Spleen (tissue), 3 donors: ENCODE measurements at regions not wholly inside any gene's neighbourhood (a gene's known extent, or its start where the extent isn't known, plus 50 kb on each side); places are given as distances from the start of the nearest gene placed in this dataset.

ENCODE experiments used
- POLR2A ChIP-seq, 3 donors: fragments of 450-650 bp; IDR thresholded peaks; one replicate each; pipeline ENCODE4 v1.5.1; 2017; ENCODE audit warnings: antibody characterized with exemption in 3 of 3, mild to moderate bottlenecking in 1 of 3
- POLR2AphosphoS5 ChIP-seq, 3 donors: sonication (generic); formaldehyde crosslinking; IDR thresholded peaks; one replicate each; pipeline ENCODE4 v1.5.1; 2017; ENCODE audit warnings: antibody characterized with exemption in 3 of 3

GRCh38 chr4:24243641-24244040 lies 340.7 kb downstream of the DHX15 start:
- no peak for TF ChIP-seq POLR2AphosphoS5 (IDR thresholded peaks at IDR 0.05)
- no peak for TF ChIP-seq POLR2A (IDR thresholded peaks at IDR 0.05)
